ENCODE measurements at regions not wholly inside any gene's neighbourhood (a gene's known extent, or its start where the extent isn't known, plus 50 kb on each side); places are given as distances from the start of the nearest gene placed in this dataset.

- TF ChIP-seq EZH2 (IDR thresholded peaks at IDR 0.05; ENCODE audit: borderline replicate concordance, insufficient read depth, low read depth, low read length, poor library complexity, severe bottlenecking) (no peak), CTCF (IDR thresholded peaks at IDR 0.05) (no peak)
These were observed 78.8 kb upstream of the CRBN start for GRCh38 chr3:3258281-3258680.

Measured in B cell (primary cell).